PC-3 (cell line): ENCODE measurements at regions not wholly inside any gene's neighbourhood (a gene's known extent, or its start where the extent isn't known, plus 50 kb on each side); places are given as distances from the start of the nearest gene placed in this dataset.

Experiments
- ATAC-seq: fragments of 200-7000 bp; cut with Tn5 transposase; 2 replicates; pipeline ENCODE4 v1.9.1; 2020; ENCODE audit warnings: mild to moderate bottlenecking, moderate library complexity
- BruUV-seq: library from RNA; stranded (reverse); fragments of 400-500 nt; replicated peaks from 2 replicates; lab custom pipeline; 2021; lab: Mats Ljungman, UMichigan
- CTCF ChIA-PET: fragments of 300-600 bp; sonication (Branson Sonifier 250); formaldehyde crosslinking; loops from one replicate; lab custom pipeline; 2022; ENCODE audit warnings: antibody characterized with exemption; lab: Charles Lee
- POLR2A ChIA-PET: fragments of 300-600 bp; sonication (Branson Sonifier 250); formaldehyde crosslinking; loops from one replicate; lab custom pipeline; 2022; ENCODE audit warnings: antibody characterized with exemption; ENCODE audit not compliant: unreplicated experiment; lab: Charles Lee
- DNase-seq: peaks from one replicate; pipeline ENCODE4 v3.0.0-alpha.2; 2015
- H2AFZ ChIP-seq: fragments of 300-600 bp; sonication (generic); 2 replicates; pipeline ENCODE4 v1.6.0; 2016; ENCODE audit warnings: antibody characterized with exemption, low read length
- H3F3A ChIP-seq: fragments of 300-600 bp; sonication (generic); one replicate; pipeline ENCODE4 v1.6.0; 2017; ENCODE audit warnings: antibody characterized with exemption, low read length, control low read depth, mild to moderate bottlenecking; ENCODE audit not compliant: unreplicated experiment
- H3K27ac ChIP-seq: fragments of 300-600 bp; sonication (generic); 2 replicates; pipeline ENCODE4 v1.5.1; 2016; ENCODE audit warnings: mild to moderate bottlenecking, low read length
- H3K27me3 ChIP-seq: fragments of 300-600 bp; sonication (generic); 2 replicates; pipeline ENCODE4 v1.6.1; 2016; ENCODE audit warnings: low read length, mixed read lengths
- H3K36me3 ChIP-seq: fragments of 300-600 bp; sonication (generic); 2 replicates; pipeline ENCODE4 v1.6.1; 2016; ENCODE audit warnings: low read depth, mixed run types, low read length, mixed read lengths
- H3K4me1 ChIP-seq: fragments of 300-600 bp; sonication (generic); 2 replicates; pipeline ENCODE4 v1.5.1; 2016; ENCODE audit warnings: low read length; ENCODE audit not compliant: insufficient read depth
- H3K4me2 ChIP-seq: fragments of 300-600 bp; sonication (generic); 2 replicates; pipeline ENCODE4 v1.6.0; 2016; ENCODE audit warnings: low read length
- H3K4me3 ChIP-seq: fragments of 300-600 bp; sonication (generic); 2 replicates; pipeline ENCODE4 v1.5.1; 2016; ENCODE audit warnings: mild to moderate bottlenecking, low read length, mixed read lengths
- H3K79me2 ChIP-seq: fragments of 300-600 bp; sonication (generic); 2 replicates; pipeline ENCODE4 v1.6.1; 2017; ENCODE audit warnings: low read length, mixed read lengths
- H3K9ac ChIP-seq: fragments of 300-600 bp; sonication (generic); 2 replicates; pipeline ENCODE4 v1.6.0; 2016; ENCODE audit warnings: mild to moderate bottlenecking, low read length
- H3K9me2 ChIP-seq: fragments of 300-600 bp; sonication (generic); replicated peaks from 2 replicates; pipeline ENCODE4 v1.6.1; 2016; ENCODE audit warnings: mixed run types, low read length, mixed read lengths
- H3K9me3 ChIP-seq: fragments of 300-600 bp; sonication (generic); 2 replicates; pipeline ENCODE4 v1.6.1; 2016; ENCODE audit warnings: low read length, mixed read lengths
- H4K20me1 ChIP-seq: fragments of 300-600 bp; sonication (generic); 2 replicates; pipeline ENCODE4 v1.6.1; 2016; ENCODE audit warnings: low read length, mixed read lengths
- CTCF ChIP-seq: fragments of 300-600 bp; sonication (generic); conservative IDR thresholded peaks from 2 replicates; pipeline ENCODE4 v1.5.1; 2017; ENCODE audit warnings: antibody characterized with exemption, low read depth, mild to moderate bottlenecking, low read length
- EZH2 ChIP-seq: fragments of 300-600 bp; sonication (generic); IDR thresholded peaks from one replicate; pipeline ENCODE4 v1.6.1; 2017; ENCODE audit warnings: antibody characterized with exemption, mild to moderate bottlenecking, low read length; ENCODE audit not compliant: unreplicated experiment
- EZH2phosphoT487 ChIP-seq: fragments of 300-600 bp; sonication (generic); IDR thresholded peaks from 2 replicates; pipeline ENCODE4 v1.6.1; 2018; ENCODE audit warnings: mild to moderate bottlenecking, antibody characterized with exemption, low read length, borderline replicate concordance
- intact Hi-C: fragments of 100-400 bp; cut with micrococcal nuclease; formaldehyde crosslinking; loops from 2 replicates; pipeline ENCODE4 v1.9.0; 2023

GRCh38 chr1:224057461-224058199, 56.3 kb upstream of the FBXO28 start:
- CTCF ChIA-PET: no interaction called here
- peak; percentile 62 for DNase-seq
- peak; percentile 28 for ATAC-seq

GRCh38 chr1:224054611-224055010, 59.3 kb upstream of the FBXO28 start:
- peaks cover 50% of the 10 kb centered on the region for H3K4me1 ChIP-seq
- POLR2A ChIA-PET: no interaction called here
- H3F3A ChIP-seq: peaks cover 16% of the 10 kb centered on the region
- no peaks in the 10 kb centered on the region for H4K20me1 ChIP-seq
- no peaks in the 10 kb centered on the region for H3K79me2 ChIP-seq
- H3K4me2 ChIP-seq: no peak overlapping the region
- ATAC-seq (no peak), DNase-seq (no peak)
- H3K9me3 ChIP-seq: 0 out of 2 replicates have a peak, but pooled peaks cover 5% of the 10 kb centered on the region
- H3K4me3 ChIP-seq: no peak overlapping the region
- BruUV-seq: no TSS peak
- H3K27ac ChIP-seq: no peak overlapping the region
- intact Hi-C loops: loop anchor here (5.0 to 10.0 kb wide), 2 partner anchors 53 to 60 kb away; no protein-coding TSS in a partner anchor
- no peak for TF ChIP-seq EZH2phosphoT487
- TF ChIP-seq CTCF: no peak
- TF ChIP-seq EZH2: no peak
- no peaks in the 10 kb centered on the region for H3K27me3 ChIP-seq
- H3K9me2 ChIP-seq: no peaks in the 10 kb centered on the region
- H3K36me3 ChIP-seq: no peaks in the 10 kb centered on the region
- no peak overlapping the region for H3K9ac ChIP-seq
- H2AFZ ChIP-seq: no peak overlapping the region
- CTCF ChIA-PET: no interaction called here

More at GRCh38 chr1:224057461-224058199, 56.3 kb upstream of the FBXO28 start:
- no peaks in the 10 kb centered on the region for H4K20me1 ChIP-seq
- intact Hi-C loops: loop anchor here (10.0 kb wide), 1 partner anchor 63 kb away; no protein-coding TSS in a partner anchor
- no peaks in the 10 kb centered on the region for H3K27me3 ChIP-seq
- peak overlapping the region; percentile 51 for H3K4me2 ChIP-seq
- H3K9me2 ChIP-seq: no peaks in the 10 kb centered on the region
- H3K9ac ChIP-seq: no peak overlapping the region; the same call in 1 of the 2 replicates
- no peak overlapping the region for H2AFZ ChIP-seq
- H3K4me3 ChIP-seq: no peak overlapping the region
- BruUV-seq: TSS peak; percentile 90
- POLR2A ChIA-PET: no interaction called here
- TF ChIP-seq EZH2phosphoT487 (no peak), CTCF (no peak), EZH2 (no peak)
- 0 out of 2 replicates have a peak, but pooled peaks cover 5% of the 10 kb centered on the region for H3K9me3 ChIP-seq
- no peaks in the 10 kb centered on the region for H3K36me3 ChIP-seq
- no peaks in the 10 kb centered on the region for H3K79me2 ChIP-seq
- H3F3A ChIP-seq: peaks cover 11% of the 10 kb centered on the region
- H3K4me1 ChIP-seq: peaks cover 40% of the 10 kb centered on the region
- peak overlapping the region; percentile 75 for H3K27ac ChIP-seq

- Histone ChIP-seq H3K79me2 (no peaks in the 10 kb centered on the region), H3K27me3 (no peaks in the 10 kb centered on the region), H2AFZ (no peak overlapping the region), H3K9ac (no peak overlapping the region), H4K20me1 (no peaks in the 10 kb centered on the region), H3K9me3 (0 out of 2 replicates have a peak, but pooled peaks cover 5% of the 10 kb centered on the region), H3K4me1 (peaks cover 48% of the 10 kb centered on the region), H3K4me2 (no peak overlapping the region), H3F3A (peaks cover 16% of the 10 kb centered on the region), H3K4me3 (no peak overlapping the region), H3K9me2 (no peaks in the 10 kb centered on the region), H3K36me3 (no peaks in the 10 kb centered on the region), H3K27ac (no peak overlapping the region)
- TF ChIP-seq EZH2phosphoT487 (no peak), CTCF (no peak), EZH2 (no peak)
- POLR2A ChIA-PET: no interaction called here
- DNase-seq: no peak
- ATAC-seq: no peak
- CTCF ChIA-PET: no interaction called here
- no TSS peak for BruUV-seq
- intact Hi-C loops: loop anchor here (5.0 to 10.0 kb wide), 2 partner anchors 53 to 59 kb away; no protein-coding TSS in a partner anchor
Measured at GRCh38 chr1:224054012-224054411, 59.9 kb upstream of the FBXO28 start.
